GM13976 (cell line): ENCODE measurements at regions not wholly inside any gene's neighbourhood (a gene's known extent, or its start where the extent isn't known, plus 50 kb on each side); places are given as distances from the start of the nearest gene placed in this dataset.
"Not testable (repeated sequence)": the region's sequence is repeated elsewhere in the genome, so short reads cannot be mapped to it uniquely, and the experiment has no call there.

ENCODE experiments used
- DNase-seq: peaks from one replicate; pipeline ENCODE4 v3.0.0; 2012; ENCODE audit warnings: low spot score
- in situ Hi-C: fragments of 300-500 bp; cut with MboI; formaldehyde crosslinking; loops from one replicate; pipeline ENCODE4 v1.12.0; 2022; ENCODE audit warnings: low sequenced_read_pairs, mixed read lengths, inconsistent platforms; ENCODE audit not compliant: unreplicated experiment
- TF ChIP-seq, protein P1 (sequence below): IDR thresholded peaks from 2 replicates; pipeline ENCODE4 v1.5.1; 2012; ENCODE audit warnings: borderline replicate concordance, mild to moderate bottlenecking; ENCODE audit not compliant: insufficient read depth; ENCODE audit errors: extremely low read depth, missing control alignments, control extremely low read depth

DNA sequence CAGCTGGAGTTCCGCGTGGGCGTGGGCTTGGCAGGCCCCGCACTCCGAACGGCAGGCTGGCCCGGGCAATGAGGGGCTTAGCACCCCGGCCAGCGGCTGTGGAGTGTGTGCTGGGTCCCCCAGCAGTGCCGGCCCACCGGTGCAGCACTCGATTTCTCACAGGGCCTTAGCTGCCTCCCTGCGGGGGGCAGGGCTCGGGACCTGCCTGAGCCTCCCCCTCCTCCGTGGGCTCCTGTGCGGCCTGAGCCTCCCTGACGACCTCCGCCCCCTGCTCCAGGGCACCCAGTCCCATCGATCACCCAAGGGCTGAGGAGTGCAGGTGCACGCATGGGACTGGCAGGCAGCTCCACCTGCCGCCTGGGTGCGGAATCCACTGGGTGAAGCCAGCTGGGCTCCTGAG lies 191.8 kb downstream of the CYLC2 start:
- TF ChIP-seq, protein P1, sequence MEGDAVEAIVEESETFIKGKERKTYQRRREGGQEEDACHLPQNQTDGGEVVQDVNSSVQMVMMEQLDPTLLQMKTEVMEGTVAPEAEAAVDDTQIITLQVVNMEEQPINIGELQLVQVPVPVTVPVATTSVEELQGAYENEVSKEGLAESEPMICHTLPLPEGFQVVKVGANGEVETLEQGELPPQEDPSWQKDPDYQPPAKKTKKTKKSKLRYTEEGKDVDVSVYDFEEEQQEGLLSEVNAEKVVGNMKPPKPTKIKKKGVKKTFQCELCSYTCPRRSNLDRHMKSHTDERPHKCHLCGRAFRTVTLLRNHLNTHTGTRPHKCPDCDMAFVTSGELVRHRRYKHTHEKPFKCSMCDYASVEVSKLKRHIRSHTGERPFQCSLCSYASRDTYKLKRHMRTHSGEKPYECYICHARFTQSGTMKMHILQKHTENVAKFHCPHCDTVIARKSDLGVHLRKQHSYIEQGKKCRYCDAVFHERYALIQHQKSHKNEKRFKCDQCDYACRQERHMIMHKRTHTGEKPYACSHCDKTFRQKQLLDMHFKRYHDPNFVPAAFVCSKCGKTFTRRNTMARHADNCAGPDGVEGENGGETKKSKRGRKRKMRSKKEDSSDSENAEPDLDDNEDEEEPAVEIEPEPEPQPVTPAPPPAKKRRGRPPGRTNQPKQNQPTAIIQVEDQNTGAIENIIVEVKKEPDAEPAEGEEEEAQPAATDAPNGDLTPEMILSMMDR: no peak
- in situ Hi-C loops: no loop called here

DNA sequence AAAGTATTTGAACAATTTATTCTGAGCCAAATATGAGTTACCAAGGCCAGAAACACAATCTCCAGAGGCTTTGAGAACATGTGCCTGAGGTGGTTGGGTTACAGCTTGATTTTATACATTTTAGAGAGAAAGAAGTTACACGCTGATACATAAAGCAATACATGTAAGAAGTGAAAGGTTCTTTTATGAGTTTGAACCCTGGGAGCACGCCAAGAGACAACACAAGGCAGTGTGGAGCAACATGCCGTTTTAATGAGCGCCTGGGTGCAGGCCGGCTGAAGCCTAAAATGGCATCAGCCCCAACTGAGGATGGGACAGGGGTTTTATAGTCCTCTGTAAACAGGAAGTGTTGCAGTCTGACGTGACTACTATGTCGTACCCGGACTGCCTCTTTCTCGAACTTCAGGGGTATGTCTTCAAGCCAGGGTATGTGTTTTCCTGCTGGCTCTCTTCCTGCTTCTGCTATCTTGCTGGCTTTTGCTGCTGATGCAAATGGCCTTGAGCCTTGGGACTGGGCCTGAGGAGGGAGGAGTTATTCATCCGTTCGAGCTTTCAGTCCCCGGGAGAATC lies 193.7 kb downstream of the CYLC2 start:
- no peak for DNase-seq
- TF ChIP-seq, protein P1: no peak
- in situ Hi-C loops: no loop called here

More for the DNA sequence above, 191.8 kb downstream of the CYLC2 start:
- DNase-seq: no peak

DNA sequence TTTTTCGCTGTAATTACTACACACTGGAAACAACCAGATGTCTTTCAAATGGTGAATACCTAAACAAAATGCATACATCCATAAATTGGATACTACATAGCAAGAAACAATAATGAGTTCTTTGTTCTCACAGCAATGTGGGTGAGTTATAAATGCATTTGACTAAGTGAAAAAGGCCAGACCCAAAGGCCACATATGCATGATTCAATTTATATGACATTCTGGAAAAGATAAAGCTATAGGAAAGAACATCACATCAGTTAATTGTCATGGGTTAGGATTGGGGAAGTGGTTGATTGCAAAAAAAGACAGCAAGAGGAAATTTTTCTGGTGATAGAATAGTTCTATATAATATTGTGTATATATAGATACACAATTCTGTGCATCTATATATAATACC lies 198.9 kb downstream of the CYLC2 start:
- in situ Hi-C loops: no loop called here
- DNase-seq: no peak
- TF ChIP-seq, protein P1: no peak

DNA sequence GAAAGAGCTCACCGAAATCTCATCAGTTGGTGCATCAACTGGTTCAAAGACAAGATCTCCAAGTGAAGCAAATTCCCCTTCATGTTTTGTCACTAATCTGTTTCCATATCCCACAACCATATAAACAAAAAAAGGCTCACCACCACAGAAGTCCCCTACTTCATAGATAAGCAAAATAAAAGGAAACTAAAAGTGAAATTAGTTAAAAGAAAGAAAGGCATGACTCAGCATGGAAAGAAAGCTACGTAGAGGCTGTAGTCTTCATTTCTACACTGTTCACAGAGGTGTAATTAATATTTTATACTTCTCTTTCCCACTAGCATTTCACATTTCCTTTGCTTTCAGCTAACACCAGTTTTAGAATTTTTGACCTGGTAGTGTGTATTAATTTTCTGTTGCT lies 208.0 kb downstream of the CYLC2 start:
- TF ChIP-seq, protein P1: no peak
- in situ Hi-C loops: no loop called here
- DNase-seq: no peak

DNA sequence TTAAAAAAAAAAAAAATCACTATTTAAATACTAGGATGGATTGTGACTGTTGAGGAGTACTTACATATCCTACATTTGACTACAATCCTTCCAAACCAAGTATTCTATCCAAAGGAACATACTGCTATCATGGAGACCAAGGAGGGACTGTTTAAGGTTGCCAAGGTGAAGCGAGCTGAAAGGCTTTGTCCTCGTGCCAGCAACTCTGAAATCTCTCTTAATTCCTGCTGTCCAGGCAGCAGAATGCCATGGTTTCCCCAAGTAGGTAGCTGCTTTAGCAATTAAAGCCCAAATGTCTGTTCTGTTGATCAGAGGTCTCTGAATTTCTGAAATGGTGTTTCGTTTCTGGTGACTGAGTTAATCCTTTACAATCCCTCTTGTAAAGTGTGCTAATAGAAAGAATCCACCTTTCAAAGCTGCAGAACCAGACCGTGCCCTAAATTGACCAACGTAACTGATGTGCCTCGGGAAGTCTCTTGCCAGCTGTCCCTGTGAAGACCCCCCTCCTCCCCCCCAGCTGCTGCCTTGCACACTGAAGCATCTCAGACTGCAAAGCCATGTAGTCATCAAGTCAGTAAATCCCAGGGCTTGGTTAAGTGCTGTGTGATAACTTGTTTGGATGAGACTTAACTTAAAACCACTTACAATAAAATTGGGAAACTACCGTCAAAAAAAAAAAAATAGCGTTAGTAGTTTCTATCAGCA lies 210.9 kb downstream of the CYLC2 start:
- in situ Hi-C loops, DNase-seq: not testable (repeated sequence)

DNA sequence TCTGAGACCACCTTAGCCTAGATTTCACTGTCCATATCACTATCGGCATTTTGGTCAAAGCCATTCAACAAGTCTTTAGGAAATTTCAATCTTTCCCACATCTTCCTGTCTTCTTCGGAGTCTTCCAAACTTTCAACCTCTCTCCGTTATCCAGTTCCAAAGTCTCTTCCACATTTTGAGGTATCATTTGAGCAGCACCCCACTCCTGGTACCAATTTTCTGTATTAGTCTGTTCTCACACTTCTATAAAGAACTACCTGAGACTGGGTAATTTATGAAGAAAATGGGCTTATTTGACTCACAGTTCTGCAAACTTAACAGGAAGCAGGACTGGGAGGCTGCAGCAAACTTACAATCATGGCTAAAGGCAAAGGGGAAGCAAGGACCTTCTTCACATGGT lies 215.5 kb downstream of the CYLC2 start:
- no peak for DNase-seq
- TF ChIP-seq, protein P1: no peak
- in situ Hi-C loops: no loop called here

DNA sequence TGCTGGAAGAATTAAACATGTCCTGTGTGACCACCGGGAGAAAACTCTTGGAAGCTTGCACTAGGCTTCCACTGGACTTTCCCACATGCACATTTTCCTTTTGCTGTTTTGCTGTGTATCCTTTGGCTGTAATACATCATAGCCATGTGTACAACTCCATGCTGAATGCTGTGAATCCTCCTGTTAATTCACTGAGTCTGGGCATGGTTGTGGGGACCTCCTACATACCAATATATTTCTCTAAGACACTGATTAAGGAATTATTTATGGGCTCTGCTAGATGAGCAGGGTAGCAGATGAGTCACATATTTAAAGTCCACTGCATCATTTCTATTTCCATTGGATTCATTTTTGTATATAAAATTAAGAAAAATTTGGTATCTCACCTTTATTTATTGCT lies 220.1 kb downstream of the CYLC2 start:
- no peak for DNase-seq
- TF ChIP-seq, protein P1: no peak
- in situ Hi-C loops: no loop called here
